NCI-H2029 (cell line): ENCODE measurements at regions not wholly inside any gene's neighbourhood (a gene's known extent, or its start where the extent isn't known, plus 50 kb on each side); places are given as distances from the start of the nearest gene placed in this dataset.

ENCODE experiments used
- DNase-seq: peaks from one replicate; lab custom pipeline; 2025; lab: John Stamatoyannopoulos, UW

DNA sequence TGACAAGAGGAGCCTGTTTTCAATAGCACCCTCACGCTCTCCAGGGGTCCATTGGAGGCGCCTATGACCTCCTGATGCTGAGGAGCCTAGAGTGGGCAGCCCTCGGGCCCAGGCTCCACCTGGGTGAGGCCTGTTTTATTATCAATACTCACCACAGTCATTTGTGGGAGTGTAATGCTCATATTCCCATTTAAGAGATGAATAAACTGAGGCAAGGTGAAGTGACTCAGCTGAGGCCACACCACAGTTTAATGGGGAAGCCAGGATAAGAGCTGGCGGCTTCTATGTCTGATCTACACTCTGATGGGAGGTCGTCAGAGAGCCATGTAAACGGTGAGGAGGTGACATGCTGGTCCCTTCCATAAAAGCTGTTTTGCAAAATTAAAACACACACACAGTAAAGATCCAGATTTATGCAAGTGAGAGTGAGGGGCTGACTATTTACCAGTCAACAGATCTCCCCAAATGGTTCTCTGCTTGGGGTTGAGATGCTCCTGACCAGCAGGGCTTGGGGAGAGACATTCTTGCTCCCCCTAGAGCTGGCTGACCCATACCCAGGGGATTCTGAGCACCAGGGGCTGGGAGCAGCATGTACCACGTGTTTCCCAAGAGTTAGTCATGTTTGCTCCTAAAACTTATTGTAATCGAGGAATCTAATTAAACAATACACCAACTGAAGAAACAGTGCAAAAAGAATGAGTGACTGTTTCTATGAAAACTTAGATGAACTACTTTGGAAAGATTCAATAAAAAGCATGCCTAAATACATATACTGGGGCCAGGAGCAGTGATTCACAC lies 81.0 kb upstream of the INSIG1 start:
- no peak for DNase-seq

DNA sequence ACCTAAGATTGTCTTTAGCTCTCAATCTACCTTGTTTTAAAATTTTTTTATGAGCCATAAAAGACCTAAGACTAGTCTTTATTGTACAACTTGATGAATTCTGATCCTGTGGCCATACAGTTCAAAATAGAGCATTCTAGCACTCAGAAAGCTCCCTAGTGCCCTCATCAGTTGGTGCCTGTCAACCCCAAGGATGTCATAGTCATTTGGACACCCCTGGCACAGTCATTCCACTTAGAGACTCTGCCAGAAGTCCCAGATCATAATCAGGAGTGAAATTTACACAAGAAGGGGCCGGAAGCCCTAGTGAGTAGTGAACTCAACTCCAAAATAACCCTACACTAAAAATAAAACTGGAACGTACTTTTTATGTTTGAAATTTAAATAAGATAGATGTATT lies 80.0 kb upstream of the INSIG1 start:
- DNase-seq, result no peak

GRCh38 chr7:155218276-155219153 lies 79.2 kb upstream of the INSIG1 start:
- DNase-seq, result no peak

DNA sequence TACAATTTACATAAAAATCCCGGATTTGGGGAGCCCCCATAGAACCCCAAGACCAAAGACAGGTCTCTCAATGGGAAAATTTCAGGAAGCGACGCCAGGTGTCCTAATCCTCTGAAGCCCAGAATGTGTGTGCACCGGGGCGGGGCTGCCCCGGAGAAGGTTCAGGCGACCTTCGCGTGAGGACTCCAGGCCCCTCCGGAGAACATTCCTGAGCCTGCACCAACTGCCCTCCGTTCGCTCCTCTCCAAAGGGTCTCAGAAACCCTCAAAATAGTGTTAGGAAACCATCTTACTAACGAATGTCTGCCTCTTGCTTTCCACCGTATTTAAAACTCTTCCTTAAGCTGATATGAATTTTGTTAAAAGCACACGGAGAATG lies 78.5 kb upstream of the INSIG1 start:
- no peak for DNase-seq

GRCh38 chr7:155219947-155220769 lies 77.5 kb upstream of the INSIG1 start:
- DNase-seq, result no peak

GRCh38 chr7:155220903-155221302 lies 76.8 kb upstream of the INSIG1 start:
- no peak for DNase-seq

DNA sequence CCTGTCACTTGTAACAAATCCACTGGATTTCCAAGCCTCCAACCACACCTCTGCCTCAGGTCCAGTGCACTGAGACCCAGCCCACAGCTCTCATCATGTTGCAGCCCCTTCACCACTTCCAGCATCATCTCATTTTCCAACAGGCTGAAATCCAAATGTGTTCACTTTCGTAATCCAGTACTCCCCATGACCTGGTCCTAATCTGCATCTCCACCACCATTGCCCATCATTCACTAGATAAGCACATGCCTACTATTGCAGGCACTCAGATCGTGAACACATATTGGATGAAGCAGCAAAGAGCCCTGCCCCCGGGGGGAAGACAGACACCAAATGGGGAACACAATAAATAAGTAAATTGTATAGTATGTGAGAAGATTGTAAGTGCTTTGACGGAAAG lies 76.1 kb upstream of the INSIG1 start:
- no peak for DNase-seq

- DNase-seq, result no peak
These were observed 75.6 kb upstream of the INSIG1 start for GRCh38 chr7:155222061-155222460.

DNA sequence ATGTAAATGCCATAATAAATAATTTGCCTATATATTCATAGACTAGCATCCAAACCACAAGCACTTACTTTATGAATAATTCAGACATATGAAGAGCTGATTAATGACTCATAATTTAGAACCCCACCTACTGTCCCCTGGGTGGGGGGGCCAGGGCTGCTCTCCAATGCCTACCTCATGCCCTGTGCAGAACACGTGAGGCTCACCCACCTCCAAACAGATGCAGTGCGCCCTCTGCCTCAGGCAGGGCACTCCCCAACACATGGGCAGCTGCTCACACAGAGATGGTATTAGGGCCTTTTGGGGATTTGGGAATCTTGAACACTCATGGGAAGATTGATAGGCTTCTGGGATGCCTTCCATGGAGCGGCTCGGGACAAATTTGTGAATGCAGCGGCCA lies 75.1 kb upstream of the INSIG1 start:
- no peak for DNase-seq

DNA sequence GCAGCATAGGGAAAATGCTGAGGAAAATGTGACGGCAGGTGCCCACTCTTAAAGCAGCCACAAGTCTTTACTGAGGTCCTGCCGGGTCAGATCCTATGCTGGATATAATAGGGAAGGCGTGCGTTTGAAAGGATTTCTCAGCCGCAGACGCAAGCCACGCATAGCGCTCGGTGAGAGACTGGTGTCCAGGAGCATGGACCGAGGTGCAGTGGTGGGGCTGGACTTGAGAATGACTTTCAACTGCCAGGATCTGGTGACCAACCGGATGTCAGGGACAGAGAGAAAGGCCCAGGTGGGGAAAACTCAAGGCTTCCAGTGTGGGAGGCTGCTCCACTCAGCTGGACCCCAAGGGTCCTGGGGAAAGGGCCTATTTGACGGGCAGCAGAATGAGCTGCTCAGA lies 74.7 kb upstream of the INSIG1 start:
- DNase-seq, result no peak

GRCh38 chr7:155223503-155223902 lies 74.2 kb upstream of the INSIG1 start:
- DNase-seq, result no peak

DNA sequence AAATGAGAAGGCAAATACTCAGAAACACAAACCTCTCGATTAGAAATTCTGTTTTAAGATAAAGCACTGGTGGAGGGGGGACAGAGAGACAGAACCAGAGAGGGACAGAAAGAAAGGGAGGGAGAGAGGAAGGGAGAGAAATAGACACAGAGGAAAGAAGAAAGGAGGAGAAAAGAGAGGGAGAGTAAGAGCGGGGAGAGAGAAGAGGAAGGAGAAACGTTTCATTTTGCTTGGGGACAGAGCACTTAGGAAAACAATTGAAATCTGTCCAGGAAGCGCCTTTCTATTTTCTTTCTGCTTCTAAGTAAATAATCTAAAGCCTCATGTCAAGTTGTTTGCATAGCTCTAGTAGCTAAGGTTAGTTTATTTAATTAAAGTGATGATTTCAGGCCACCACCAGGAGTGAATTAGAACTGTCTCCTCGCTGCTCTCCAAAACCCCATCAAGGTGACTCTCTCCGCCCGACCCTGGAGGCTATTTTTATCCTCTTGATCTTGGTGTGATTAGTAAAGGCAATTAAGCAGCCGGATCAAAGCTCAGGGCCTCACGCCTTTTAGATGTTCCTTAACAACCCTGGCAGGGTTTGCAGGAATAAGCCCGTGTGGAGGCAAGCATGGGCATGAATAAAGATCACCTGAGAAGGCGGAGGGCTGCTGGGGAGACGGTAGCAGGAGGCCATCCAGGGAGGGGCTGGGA lies 73.4 kb upstream of the INSIG1 start:
- DNase-seq, result peak; percentile 73

DNA sequence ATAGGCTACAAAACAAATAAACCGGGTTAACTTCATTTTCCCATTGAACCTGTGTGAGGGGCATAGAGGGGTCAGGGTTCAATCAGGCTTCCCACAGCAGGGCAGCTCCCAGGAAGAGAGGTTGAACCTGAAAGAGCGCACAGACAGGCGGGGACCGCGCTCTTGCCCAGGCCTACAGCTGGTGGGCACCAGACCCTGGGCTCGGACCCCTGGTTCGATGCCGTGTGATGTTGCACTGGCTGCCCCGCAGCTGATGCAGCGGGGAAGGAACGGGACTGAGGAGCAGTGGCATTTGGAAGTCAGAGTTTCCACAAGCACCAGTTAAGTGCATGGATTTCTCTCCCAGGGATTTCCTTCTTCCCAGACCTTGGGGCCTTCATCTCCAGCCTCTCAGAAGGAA lies 72.6 kb upstream of the INSIG1 start:
- no peak for DNase-seq

GRCh38 chr7:155225516-155225915 lies 72.2 kb upstream of the INSIG1 start:
- DNase-seq, result no peak

GRCh38 chr7:155226261-155227003 lies 71.2 kb upstream of the INSIG1 start:
- DNase-seq, result no peak

GRCh38 chr7:155227004-155227787 lies 70.5 kb upstream of the INSIG1 start:
- DNase-seq, result no peak

DNA sequence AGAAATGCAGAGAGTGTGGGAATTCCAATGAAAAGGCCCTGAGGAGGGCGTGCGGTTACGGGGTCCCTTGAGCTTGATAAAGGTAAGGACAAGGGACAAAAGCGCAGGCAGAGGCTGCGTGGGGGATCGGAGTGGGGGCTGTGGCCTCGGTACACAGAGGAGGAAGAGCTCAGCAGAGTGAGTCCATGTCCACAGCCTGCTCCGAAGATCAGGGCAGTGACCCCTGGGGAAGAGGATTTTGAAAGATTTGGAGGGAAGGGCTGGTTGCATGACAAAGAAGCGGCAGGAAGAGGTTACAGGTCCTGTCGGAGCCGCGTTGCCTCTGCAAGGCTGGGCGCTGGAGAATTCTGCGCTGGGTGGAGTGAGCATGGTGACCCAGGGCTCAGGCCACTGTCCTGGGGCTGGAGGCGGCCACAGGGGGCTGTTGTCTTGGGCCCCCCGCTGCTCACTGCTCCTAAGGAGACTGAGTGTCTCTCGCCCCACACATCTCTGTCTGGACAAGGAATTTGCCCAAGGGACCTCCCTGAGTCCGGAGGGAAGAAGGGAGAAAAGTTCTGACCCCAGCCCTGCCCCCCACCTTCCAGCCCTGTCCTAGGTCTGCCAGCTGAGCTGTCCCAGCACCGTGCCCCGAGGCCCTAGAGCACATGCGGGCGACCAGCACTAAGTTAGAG lies 69.8 kb upstream of the INSIG1 start:
- DNase-seq, result no peak

- DNase-seq, result no peak
These were observed 69.2 kb upstream of the INSIG1 start for GRCh38 chr7:155228459-155228845.

GRCh38 chr7:155228894-155229293 lies 68.8 kb upstream of the INSIG1 start:
- no peak for DNase-seq
